ENCODE measurements at regions not wholly inside any gene's neighbourhood (a gene's known extent, or its start where the extent isn't known, plus 50 kb on each side); places are given as distances from the start of the nearest gene placed in this dataset.

DNA sequence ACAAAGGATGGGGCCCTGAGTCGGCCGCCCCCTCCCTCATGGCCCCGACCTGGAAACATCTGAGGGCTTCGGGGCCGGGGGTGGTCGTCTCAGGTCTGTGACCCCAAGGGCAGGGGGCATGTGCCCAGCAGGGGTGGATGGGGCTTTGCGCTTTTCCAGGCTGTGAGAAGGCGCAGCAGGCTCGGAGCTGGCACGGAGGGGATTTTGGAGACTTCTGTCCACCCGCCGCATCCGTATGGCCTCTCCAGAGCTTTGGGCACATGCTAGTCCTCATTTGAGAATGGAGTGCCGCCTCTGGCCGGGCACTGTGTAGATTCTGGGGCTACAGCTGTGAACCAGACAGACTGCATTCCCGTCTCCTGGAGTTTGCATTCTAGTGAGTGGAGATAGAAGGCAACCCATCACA lies 66.1 kb upstream of the WNT4 start:
- TF ChIP-seq, protein P1, sequence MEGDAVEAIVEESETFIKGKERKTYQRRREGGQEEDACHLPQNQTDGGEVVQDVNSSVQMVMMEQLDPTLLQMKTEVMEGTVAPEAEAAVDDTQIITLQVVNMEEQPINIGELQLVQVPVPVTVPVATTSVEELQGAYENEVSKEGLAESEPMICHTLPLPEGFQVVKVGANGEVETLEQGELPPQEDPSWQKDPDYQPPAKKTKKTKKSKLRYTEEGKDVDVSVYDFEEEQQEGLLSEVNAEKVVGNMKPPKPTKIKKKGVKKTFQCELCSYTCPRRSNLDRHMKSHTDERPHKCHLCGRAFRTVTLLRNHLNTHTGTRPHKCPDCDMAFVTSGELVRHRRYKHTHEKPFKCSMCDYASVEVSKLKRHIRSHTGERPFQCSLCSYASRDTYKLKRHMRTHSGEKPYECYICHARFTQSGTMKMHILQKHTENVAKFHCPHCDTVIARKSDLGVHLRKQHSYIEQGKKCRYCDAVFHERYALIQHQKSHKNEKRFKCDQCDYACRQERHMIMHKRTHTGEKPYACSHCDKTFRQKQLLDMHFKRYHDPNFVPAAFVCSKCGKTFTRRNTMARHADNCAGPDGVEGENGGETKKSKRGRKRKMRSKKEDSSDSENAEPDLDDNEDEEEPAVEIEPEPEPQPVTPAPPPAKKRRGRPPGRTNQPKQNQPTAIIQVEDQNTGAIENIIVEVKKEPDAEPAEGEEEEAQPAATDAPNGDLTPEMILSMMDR (conservative IDR thresholded peaks at IDR 0.05), result no peak
- TF ChIP-seq EZH2 (IDR thresholded peaks at IDR 0.05; ENCODE audit: low read depth), result no peak

All from PC-9 (cell line).